Kasumi-1 (cell line): ENCODE measurements at regions not wholly inside any gene's neighbourhood (a gene's known extent, or its start where the extent isn't known, plus 50 kb on each side); places are given as distances from the start of the nearest gene placed in this dataset.
"Not testable (repeated sequence)": the region's sequence is repeated elsewhere in the genome, so short reads cannot be mapped to it uniquely, and the experiment has no call there.

Source experiments
- DNase-seq, 2 experiments: peaks; one replicate each; lab custom pipeline; 2025; lab: John Stamatoyannopoulos, UW

DNA sequence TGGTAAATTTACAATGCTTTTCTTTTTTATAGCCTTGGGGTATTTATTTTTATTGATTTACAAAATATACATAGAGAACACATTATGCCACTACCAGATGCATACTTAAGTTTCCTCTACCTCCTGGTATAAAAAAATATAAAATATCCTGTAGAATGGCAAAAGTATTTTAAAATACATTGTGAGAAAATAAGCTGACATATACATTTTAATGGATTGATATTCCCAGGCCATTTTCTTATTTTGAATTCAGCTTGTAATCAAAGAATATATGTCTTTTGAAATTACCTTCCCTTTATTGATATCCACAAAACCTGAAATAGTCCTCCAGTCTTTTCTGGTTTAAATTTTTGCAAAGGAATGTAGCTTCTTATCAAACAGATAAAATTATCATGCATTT lies 923.9 kb downstream of the CDH18 start:
- no peak for DNase-seq

GRCh38 chr5:19067741-19068140 lies 920.3 kb downstream of the CDH18 start:
- DNase-seq, result no peak

- DNase-seq, result no peak
These were observed 889.6 kb downstream of the CDH18 start for GRCh38 chr5:19098434-19098833.

DNA sequence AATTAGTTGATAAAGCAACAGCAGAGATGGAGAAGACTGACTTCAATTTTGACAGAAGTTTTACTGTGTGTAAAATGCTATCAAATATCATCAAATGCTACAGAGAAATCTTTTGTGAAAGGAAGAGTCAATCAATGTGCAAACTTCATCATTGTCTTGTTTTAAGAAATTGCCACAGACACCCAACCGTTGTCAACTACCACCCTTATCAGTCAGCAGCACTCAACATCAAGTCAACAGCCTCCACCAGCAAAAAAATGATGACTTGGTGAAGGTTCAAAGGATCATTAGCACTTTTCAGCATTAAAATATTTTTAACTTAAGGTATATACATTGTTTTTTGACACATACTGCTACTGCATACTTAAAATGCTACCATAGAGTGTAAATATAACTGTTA lies 888.8 kb downstream of the CDH18 start:
- DNase-seq, result no peak

DNA sequence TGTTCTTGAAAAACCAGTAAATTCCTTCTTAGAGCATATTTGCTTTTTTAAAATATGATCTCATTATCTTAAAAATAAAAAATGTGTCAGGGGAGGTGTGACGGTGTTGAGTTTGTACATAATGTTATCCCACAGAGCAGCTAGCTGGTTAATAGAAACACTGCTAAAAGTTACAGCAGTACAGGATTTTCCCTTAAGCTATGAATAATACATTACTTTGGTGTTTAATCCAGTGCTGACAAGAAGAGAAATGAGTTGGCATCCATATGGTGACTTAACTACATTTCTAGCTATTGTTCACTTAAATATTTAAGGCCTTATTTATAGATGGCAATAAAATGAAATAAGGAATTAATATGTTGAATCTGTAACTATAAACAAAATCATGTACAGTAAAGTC lies 883.1 kb downstream of the CDH18 start:
- no peak for DNase-seq

DNA sequence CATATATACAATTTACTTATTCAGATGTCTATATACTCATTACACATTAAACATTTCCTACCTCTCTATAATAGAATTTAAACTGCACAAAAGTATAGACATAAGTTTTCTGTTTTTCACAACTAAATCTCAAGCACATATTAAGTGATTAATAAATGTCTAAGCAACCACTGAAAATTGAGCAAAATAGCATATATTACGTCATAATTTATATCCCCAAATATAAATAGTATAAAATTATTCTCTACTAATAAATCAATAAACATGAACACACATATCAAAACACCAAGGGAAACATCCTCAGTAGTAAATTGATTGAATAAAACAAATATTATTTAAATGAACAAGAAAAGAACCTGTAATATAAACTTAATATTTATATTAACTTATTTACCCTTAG lies 865.1 kb downstream of the CDH18 start:
- DNase-seq, result no peak

- no peak for DNase-seq
These were observed 861.9 kb downstream of the CDH18 start for GRCh38 chr5:19125956-19126713.

DNA sequence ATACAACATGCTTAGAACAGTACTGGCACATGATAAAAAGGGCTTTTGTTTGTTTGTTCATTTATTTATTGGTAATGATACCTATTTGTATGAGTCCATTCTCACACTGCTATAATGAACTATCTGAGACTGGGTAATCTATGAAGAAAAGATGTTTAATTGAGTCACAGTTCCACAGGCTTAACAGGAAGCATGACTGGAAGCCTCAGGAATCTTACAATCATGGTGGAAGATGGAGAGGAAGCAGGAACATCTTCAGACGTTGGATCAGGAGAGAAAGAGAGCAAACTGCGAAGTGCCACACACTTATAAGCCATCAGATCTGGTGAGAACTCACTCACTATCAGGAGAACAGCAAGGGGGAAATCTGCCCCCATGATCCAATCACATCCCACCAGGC lies 847.7 kb downstream of the CDH18 start:
- DNase-seq, result no peak

DNA sequence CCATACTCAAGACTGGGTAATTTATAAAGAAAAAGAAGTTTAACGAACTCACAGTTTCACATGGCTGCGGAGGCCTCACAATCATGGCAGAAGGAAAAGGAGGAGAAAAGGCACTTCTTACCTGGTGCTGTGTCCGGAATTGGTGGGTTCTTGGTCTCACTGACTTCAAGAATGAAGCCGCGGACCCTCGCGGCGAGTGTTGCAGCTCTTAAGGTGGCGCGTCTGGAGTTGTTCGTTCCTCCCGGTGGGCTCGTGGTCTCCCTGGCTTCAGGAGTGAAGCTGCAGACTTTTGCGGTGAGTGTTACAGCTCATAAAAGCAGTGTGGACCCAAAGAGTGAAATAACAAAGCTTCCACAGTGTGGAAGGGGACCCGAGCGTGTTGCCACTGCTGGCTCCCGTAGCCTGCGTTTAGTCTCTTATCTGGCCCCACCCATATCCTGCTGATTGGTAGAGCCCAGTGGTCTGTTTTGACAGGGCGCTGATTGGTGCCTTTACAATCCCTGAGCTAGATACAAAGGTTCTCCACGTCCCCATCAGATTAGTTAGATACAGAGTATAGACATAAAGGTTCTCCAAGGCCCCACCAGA lies 846.0 kb downstream of the CDH18 start:
- DNase-seq, result not testable (repeated sequence)

GRCh38 chr5:19142713-19143414 lies 845.1 kb downstream of the CDH18 start:
- not testable (repeated sequence) for DNase-seq

GRCh38 chr5:19143935-19144334 lies 844.1 kb downstream of the CDH18 start:
- DNase-seq, result no peak

DNA sequence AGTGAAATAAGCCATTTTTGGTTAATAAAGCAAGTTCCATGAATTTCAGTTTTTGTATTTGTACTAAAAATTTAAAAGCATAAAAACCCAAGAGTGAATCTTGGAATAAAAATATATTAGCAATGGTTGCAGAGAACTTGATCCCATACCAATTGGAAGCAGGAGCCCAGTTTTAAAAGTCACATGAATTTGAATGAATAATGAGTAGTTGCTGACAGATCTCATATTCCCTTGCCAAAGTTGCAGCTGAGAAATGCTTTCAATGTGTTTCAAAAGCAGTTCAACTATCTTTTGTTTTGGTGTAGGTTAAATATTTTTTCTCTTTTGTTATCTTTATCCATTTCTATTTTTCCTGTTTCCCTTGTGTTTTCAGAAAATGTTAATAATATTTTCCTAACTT lies 818.6 kb downstream of the CDH18 start:
- no peak for DNase-seq

DNA sequence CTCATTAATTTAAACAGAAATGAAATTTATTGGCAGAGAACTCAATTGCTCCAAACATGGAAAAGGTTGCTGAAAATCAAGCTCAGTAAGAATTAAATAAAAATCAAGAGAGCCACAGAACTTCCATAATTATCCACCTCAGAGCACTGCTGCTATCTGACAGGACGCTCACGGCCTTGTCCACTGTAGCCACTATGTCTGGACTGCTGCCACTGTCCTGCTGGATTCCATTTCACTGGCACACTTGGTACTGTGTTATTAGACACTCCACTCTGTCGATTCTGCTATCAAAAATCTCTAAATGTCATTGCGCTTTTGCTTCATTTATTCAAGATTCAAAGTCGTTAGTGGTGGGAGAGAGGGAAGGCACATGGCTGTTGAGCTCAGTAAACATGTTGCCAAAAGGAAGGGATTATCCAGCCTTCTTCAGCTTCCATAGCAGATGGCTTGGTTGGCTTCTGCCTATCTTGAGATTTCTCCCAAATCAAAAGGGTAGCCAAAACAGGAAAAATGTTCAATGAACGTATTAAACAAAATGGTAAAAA lies 815.0 kb downstream of the CDH18 start:
- no peak for DNase-seq

- DNase-seq, result no peak
These were observed 812.0 kb downstream of the CDH18 start for GRCh38 chr5:19175776-19176570.

GRCh38 chr5:19179571-19179970 lies 808.4 kb downstream of the CDH18 start:
- DNase-seq, result no peak

DNA sequence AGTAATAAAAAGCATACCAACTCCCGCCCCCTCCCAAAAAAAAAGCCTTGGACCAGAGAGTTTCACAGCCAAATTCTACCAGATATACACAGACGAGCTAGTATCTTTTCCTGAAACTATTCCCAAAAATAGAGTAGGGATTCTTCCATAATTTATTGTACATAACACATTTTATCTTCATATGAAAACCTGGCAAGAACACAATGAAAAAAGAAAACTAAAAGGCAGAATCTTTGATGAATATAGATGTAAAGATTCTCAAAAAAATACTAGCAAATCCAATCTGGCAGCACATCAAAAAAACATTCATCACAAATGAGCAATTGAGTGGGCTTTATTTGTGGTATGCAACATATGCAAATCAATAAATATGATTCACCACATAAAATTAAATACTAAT lies 798.8 kb downstream of the CDH18 start:
- no peak for DNase-seq

GRCh38 chr5:19193631-19194030 lies 794.4 kb downstream of the CDH18 start:
- DNase-seq, result no peak

GRCh38 chr5:19196631-19197030 lies 791.4 kb downstream of the CDH18 start:
- DNase-seq, result no peak

DNA sequence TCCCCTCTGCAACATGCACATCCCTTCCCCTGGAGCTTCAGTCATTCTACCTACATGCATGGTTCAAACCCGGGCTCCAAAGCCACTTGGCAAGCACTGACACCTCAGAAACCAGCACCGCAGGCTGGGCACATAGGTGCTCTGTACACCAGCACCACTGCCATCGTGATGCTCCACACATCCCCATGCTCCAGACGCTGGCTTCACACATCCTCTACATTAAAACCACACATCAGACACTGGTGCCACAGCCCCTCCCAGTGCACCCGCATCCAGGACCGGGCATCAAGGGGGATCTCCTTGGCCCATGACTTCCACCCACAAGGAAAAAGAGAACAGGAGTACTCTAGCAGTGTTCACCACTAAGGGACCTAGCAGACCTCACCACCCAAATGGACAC lies 787.7 kb downstream of the CDH18 start:
- DNase-seq, result no peak

DNA sequence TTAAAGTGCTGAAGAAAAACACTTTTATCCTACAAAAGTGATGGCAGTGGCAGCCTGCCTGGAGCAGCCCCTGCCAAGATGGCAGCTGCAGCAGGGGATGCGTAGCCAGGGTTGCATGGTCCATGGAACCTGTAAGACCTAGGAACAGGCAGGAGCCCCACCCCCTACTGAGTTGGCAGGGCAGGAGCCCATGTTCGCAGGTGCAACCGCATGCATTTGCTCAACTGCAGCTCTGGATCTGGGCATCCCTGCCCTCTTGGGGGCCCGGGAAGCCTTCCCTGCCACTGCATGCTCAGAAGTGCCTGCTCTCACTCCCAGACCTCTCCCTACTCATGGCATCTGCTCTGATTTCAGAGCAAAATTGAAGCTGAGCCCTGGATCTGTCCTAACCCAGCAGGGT lies 779.6 kb downstream of the CDH18 start:
- no peak for DNase-seq

DNA sequence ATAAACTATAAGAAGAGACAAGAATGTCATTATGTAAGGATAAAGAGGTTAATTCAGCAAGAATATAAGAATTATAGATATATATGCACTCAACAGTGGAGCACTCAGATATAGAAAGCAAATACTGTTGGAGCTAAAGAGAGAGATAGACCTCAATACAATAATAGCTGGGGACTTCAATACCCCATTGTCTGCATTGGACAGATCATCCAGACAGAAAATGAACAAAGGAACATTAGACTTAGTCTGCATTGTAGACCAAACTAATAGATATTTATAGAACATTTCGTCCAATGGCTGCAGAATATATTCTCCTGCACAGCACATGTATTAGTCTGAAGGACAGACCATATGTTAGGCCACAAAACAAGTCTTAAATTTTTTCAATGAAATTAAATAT lies 777.1 kb downstream of the CDH18 start:
- no peak for DNase-seq

DNA sequence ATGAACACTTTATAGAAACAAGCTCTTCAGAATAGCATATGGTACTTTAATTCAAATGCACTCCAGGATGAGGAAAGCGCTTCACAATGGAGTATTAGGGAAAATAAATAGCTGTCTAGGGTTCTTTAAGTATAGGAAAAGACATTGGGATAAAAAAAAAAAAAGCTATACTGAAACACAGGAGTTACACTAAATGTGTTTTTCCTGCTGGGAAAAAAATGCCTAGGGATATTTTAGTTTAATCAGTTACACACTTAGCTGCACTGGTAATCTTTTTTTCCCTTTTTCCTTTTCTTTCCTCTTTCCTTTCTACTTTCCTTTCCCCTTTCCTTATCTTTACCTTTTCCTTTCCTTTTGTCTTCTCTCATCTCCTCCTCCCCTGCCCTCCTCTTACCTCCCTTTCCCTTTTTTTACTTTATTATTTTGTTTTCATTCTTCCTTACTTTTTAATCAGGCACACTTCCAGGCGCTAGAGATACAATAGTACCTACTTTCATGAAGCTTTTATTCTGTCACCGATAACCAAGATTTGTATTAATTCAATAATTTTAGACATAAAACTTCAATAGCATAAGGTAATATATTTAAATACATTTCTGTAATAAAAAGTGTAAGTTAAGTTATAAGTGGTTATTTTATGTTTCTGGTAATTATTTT lies 758.7 kb downstream of the CDH18 start:
- no peak for DNase-seq
